ENCODE measurements at regions not wholly inside any gene's neighbourhood (a gene's known extent, or its start where the extent isn't known, plus 50 kb on each side); places are given as distances from the start of the nearest gene placed in this dataset.

GRCh38 chr11:116644941-116645305, 127.9 kb downstream of the BUD13 start:
- POLR2A ChIA-PET: no interaction called here
- DNase-seq (ENCODE audit: low read depth, low spot score): no peak
- no peak for TF ChIP-seq CTCF (IDR thresholded peaks at IDR 0.05; ENCODE audit: low read depth, low read length)
- Histone ChIP-seq H3K9me3 (ENCODE audit: control insufficient read depth, insufficient read depth, low read length) (no peaks in the 10 kb centered on the region), H3K4me3 (ENCODE audit: low read depth, low read length) (no peak overlapping the region), H3K27me3 (ENCODE audit: control insufficient read depth, insufficient read depth, low read length) (peaks cover 3% of the 10 kb centered on the region), H3K27ac (ENCODE audit: low read depth, low read length) (no peak overlapping the region)
- CTCF ChIA-PET: no interaction called here

GRCh38 chr11:116644201-116644940, 128.4 kb downstream of the BUD13 start:
- POLR2A ChIA-PET: no interaction called here
- H3K4me3 ChIP-seq (ENCODE audit: low read depth, low read length): no peak overlapping the region
- no peak for TF ChIP-seq CTCF (IDR thresholded peaks at IDR 0.05; ENCODE audit: low read depth, low read length)
- CTCF ChIA-PET: no interaction called here
- no peak for DNase-seq (ENCODE audit: low read depth, low spot score)
- H3K27ac ChIP-seq (ENCODE audit: low read depth, low read length): no peak overlapping the region
- no peaks in the 10 kb centered on the region for H3K9me3 ChIP-seq (ENCODE audit: control insufficient read depth, insufficient read depth, low read length)
- peaks cover 3% of the 10 kb centered on the region for H3K27me3 ChIP-seq (ENCODE audit: control insufficient read depth, insufficient read depth, low read length)

GRCh38 chr11:116643521-116643920, 129.3 kb downstream of the BUD13 start:
- ChIA-PET CTCF (no interaction called here), POLR2A (no interaction called here)
- Histone ChIP-seq H3K4me3 (ENCODE audit: low read depth, low read length) (no peak overlapping the region), H3K9me3 (ENCODE audit: control insufficient read depth, insufficient read depth, low read length) (no peaks in the 10 kb centered on the region), H3K27ac (ENCODE audit: low read depth, low read length) (no peak overlapping the region), H3K27me3 (ENCODE audit: control insufficient read depth, insufficient read depth, low read length) (peaks cover 3% of the 10 kb centered on the region)
- no peak for DNase-seq (ENCODE audit: low read depth, low spot score)
- no peak for TF ChIP-seq CTCF (IDR thresholded peaks at IDR 0.05; ENCODE audit: low read depth, low read length)

- Histone ChIP-seq H3K9me3 (ENCODE audit: control insufficient read depth, insufficient read depth, low read length) (no peaks in the 10 kb centered on the region), H3K27me3 (ENCODE audit: control insufficient read depth, insufficient read depth, low read length) (peaks cover 3% of the 10 kb centered on the region), H3K4me3 (ENCODE audit: low read depth, low read length) (no peak overlapping the region), H3K27ac (ENCODE audit: low read depth, low read length) (no peak overlapping the region)
- DNase-seq (ENCODE audit: low read depth, low spot score): no peak
- TF ChIP-seq CTCF (IDR thresholded peaks at IDR 0.05; ENCODE audit: low read depth, low read length): no peak
- ChIA-PET POLR2A (no interaction called here), CTCF (no interaction called here)
Observed at GRCh38 chr11:116642902-116643301, 129.9 kb downstream of the BUD13 start.

GRCh38 chr11:116642481-116642880, 130.3 kb downstream of the BUD13 start:
- H3K27me3 ChIP-seq (ENCODE audit: control insufficient read depth, insufficient read depth, low read length): peaks cover 3% of the 10 kb centered on the region
- POLR2A ChIA-PET: no interaction called here
- CTCF ChIA-PET: no interaction called here
- TF ChIP-seq CTCF (IDR thresholded peaks at IDR 0.05; ENCODE audit: low read depth, low read length): no peak
- DNase-seq (ENCODE audit: low read depth, low spot score): no peak
- no peaks in the 10 kb centered on the region for H3K9me3 ChIP-seq (ENCODE audit: control insufficient read depth, insufficient read depth, low read length)
- H3K4me3 ChIP-seq (ENCODE audit: low read depth, low read length): no peak overlapping the region
- no peak overlapping the region for H3K27ac ChIP-seq (ENCODE audit: low read depth, low read length)
